Fibroblast of skin of right quadriceps (primary cell): ENCODE measurements at regions not wholly inside any gene's neighbourhood (a gene's known extent, or its start where the extent isn't known, plus 50 kb on each side); places are given as distances from the start of the nearest gene placed in this dataset.
"Not testable (repeated sequence)": the region's sequence is repeated elsewhere in the genome, so short reads cannot be mapped to it uniquely, and the experiment has no call there.

Experiments used
- DNase-seq: peaks from one replicate; pipeline ENCODE4 v3.0.0-alpha.2; 2013

DNA sequence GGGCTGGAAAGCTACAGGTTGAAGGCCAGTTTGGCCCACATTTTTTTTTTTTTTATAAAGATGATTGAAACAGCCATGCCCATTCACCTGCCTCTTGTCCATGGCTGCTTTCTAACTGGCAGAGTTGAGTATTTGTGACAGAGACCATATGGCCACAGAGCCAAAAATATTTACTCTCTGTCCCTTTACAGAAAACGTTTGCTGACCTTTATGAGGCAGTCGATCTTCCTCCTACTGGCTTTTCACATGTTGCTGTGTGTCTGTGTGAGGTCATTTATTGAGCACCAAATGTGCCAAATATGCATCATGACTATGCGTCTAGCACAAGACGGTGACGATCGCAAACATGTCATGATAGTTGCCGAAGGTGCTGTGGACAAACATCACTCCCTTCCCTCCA is 200.6 kb upstream of the FRG1 start:
- not testable (repeated sequence) for DNase-seq

- no peak for DNase-seq
Measured at GRCh38 chr4:189740873-189741272, 199.8 kb upstream of the FRG1 start.

DNA sequence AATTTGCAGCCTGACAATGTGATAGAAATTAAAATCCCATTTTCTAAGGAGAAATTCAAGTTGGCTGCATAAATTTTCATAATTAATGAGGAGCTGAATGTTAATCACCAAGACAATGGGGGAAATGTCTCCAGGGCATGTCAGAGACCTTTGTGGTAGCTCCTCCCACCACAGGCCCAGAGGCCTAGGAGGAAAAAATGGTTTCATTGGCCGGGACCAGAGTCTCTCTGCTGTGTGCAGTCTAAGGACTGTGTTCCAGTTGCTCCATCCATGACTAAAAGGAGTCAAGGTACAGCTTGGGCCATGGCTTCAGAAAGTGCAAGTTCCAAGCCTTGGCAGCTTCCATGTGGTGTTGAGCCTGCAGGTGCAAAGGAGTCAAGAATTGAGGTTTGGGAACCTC is 187.6 kb upstream of the FRG1 start:
- not testable (repeated sequence) for DNase-seq

- DNase-seq = no peak
Measured at GRCh38 chr4:189763583-189763982, 177.1 kb upstream of the FRG1 start.

DNA sequence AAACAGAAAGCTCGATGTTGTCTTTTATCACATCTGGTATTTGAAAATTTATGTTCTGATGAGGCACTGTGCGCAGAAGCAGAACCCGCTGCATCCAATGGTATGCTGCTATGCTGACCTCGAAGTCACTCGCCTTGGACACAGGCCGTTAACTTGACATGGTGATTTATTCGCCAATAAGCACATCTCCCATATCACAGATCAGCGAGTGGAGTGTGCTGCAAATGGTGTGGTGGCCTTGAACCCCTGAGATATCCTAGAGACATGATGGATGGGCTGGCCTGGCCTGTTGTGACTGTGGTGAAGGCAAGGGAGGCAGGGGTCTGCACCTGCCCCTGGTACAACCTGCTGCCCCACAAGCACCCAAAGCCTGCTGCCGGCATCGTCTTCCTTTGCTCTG is 175.4 kb upstream of the FRG1 start:
- DNase-seq = no peak

- no peak for DNase-seq
Measured at GRCh38 chr4:189765736-189766135, 174.9 kb upstream of the FRG1 start.

GRCh38 chr4:189767941-189768340 is 172.7 kb upstream of the FRG1 start:
- DNase-seq = no peak

GRCh38 chr4:189769131-189769530 is 171.5 kb upstream of the FRG1 start:
- no peak for DNase-seq

DNA sequence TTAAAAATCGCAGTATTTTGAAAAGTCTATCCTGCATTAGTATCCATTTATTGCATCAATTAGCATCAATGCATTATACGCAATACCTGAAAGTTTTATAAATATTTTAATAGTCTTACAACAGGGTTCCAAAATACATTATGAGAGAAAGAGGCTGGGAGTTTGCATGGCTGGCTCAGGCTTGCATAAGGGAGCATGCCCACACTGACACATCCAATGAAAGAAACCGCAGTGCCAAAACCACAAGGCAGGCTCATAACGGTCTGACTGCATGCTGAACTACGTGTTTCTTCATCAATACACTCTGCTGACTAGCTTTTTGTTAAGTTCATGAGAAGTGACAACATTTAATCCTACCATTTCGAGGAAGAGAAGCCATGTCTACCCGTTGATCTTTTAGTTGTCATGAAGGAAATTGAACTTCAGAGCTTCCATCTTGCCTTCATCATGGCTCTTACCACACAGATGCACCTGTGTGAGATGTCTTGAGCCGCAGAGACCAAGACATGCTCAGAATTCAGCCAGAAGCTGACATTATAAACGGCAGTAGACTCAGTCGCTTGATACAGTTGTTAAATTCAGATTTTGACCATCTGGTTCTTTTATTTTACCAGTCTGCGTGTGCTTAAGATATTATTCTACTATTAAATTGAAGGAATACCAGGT is 168.8 kb upstream of the FRG1 start:
- peak; percentile 58 for DNase-seq

- peak; percentile 96 for DNase-seq
Measured at GRCh38 chr4:189773909-189774308, 166.8 kb upstream of the FRG1 start.

- DNase-seq = no peak
Measured at GRCh38 chr4:189779281-189779980, 161.2 kb upstream of the FRG1 start.

- peak; percentile 4 for DNase-seq
Measured at GRCh38 chr4:189780391-189780790, 160.3 kb upstream of the FRG1 start.

- DNase-seq = no peak
Measured at GRCh38 chr4:189784651-189785050, 156.0 kb upstream of the FRG1 start.

DNA sequence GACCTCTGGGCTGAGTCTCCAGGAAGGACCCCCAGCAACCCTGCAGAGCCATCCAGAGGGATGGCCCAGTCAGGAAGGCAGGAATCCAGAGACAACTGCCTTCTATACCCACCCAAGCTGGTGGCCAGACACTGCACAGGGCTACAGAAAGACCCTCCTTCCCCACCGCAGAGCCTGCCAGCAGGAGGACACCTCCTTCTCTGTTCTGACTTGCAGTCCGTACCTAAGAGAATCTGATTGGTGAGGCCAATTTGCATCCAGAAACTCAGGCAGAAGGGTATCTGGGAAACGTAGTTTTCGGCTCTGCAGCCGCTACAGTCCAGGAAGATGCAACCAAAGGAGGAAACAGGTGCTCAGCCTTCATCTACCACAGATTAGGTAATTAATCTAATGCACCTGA is 155.4 kb upstream of the FRG1 start:
- no peak for DNase-seq

DNA sequence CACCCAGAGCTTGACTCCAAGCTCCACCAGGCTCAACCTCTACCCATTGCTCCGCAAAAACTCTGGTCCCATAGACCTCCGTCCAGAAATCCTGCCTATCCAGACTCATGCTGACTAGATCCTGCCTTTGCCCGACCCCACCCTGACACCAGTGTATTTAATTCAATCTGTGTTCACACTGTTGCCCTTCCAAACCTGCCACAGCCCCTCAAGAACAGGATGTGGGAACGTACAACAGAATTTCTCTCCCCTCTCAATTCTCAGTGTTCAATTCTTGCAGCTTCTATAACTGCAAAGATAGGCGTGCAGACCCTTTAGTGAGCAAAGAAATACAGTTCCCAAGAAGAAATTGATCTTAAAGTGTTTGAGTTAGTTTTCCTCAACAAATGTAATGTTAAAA is 154.2 kb upstream of the FRG1 start:
- DNase-seq = no peak

- DNase-seq = peak; percentile 17
Measured at GRCh38 chr4:189787216-189788031, 153.2 kb upstream of the FRG1 start.

- DNase-seq = peak; percentile 77
Measured at GRCh38 chr4:189792924-189793618, 147.6 kb upstream of the FRG1 start.

DNA sequence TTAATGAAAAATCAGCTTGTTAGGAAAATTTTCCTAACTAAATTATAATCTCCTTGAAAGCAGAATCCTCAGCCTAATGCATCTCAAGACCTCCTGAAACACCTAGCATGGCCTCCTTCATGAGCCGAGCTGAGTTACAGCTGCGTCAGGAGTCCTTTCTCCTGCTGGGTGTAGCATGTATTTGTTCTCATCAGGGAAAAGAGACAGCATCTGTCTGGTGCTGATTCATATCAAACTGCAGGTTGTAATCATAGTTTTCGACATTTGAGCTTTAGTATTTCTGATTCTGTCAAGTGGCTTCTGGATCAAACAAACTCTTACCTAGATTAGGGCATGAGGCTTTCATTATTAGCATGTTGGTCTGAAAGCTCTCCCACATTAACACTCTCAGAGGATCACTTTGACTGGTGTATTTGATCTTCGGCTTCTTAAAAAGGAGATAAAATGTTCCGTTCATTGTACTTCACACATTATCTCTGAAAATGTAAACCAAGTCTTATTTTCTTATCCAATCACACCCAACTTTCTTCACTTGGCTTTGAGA is 140.1 kb upstream of the FRG1 start:
- no peak for DNase-seq

- no peak for DNase-seq
Measured at GRCh38 chr4:189802884-189803283, 137.8 kb upstream of the FRG1 start.

DNA sequence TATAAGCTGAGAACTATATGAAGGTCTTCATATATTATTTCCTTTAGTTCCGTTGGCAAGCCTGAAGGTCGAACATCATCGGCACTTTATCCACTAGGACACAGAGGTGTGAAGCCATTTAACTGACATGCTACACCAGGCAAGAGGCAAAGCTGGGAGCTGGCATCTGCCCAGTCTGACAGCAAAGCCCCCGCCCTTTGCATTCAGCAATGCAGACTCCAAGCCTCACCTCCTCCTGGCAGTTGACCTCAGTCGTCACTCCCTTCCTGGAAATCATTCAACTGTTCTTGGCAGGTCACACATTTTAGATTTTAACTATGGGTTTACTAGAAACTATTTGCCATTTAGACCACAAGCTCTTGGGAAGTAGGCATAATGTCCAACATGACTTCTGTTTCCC is 135.8 kb upstream of the FRG1 start:
- no peak for DNase-seq

- no peak for DNase-seq
Measured at GRCh38 chr4:189806506-189806905, 134.2 kb upstream of the FRG1 start.

GRCh38 chr4:189807031-189807430 is 133.6 kb upstream of the FRG1 start:
- no peak for DNase-seq

DNA sequence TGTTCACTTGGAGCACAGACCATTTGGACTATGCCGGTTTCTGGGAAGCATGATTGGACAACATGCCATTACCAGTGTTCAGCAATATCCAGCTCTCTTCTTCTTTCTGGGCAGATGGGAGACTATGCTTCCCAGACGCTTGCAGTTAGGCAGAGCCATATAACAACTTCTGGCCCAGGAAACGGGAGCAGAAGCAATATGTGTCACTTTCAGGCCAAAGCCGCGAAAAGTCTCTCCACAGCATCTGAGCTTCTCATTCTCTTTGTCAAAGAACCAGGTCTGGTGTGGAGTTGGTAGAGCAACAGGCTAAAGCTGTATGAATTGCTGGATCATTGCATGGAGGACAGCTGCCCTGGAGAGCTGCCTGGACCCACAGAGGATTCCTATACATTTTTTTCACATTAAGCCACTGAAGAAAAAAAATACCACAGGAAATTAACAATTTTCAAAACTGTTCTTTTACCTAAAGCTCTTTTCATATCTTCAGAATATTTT is 131.4 kb upstream of the FRG1 start:
- DNase-seq = peak; percentile 9
